T-cell (primary cell): ENCODE measurements at regions not wholly inside any gene's neighbourhood (a gene's known extent, or its start where the extent isn't known, plus 50 kb on each side); places are given as distances from the start of the nearest gene placed in this dataset.

ENCODE experiments used
- ATAC-seq, 4 experiments: fragments of 200-7000 bp in 3 of 4; fragments of 150-1000 bp in 1 of 4; cut with Tn5 transposase; replicated peaks in 1 of 4; 1 replicate in 3 of 4; 2 replicates in 1 of 4; pipeline ENCODE4 v1.10.0; 2021; ENCODE audit warnings: moderate library complexity in 3 of 4, mild to moderate bottlenecking in 2 of 4, moderate number of reproducible peaks in 1 of 4
- CTCF ChIA-PET, 2 donors: fragments of 300-600 bp; sonication (Branson Sonifier 250); formaldehyde crosslinking; loops; one replicate each; lab custom pipeline; 2022; ENCODE audit warnings: antibody characterized with exemption in 2 of 2; lab: Charles Lee
- POLR2A ChIA-PET, 2 donors: fragments of 300-600 bp; sonication (Branson Sonifier 250); formaldehyde crosslinking; loops; one replicate each; lab custom pipeline; 2022; ENCODE audit warnings: antibody characterized with exemption in 2 of 2; lab: Charles Lee
- DNase-seq, 35 experiments: peaks; one replicate each; pipeline versions ENCODE4 v3.0.0 to v3.0.0-alpha.2; 2013 to 2023
- H3K27ac ChIP-seq: one replicate; pipeline ENCODE4 v1.5.1; 2013; ENCODE audit warnings: low read length
- H3K27me3 ChIP-seq, 2 experiments: replicated peaks in 1 of 2; 1 replicate in 1 of 2; 2 replicates in 1 of 2; pipeline versions ENCODE4 v1.6.1 to v1.7.0; 2013; ENCODE audit warnings: low read length in 1 of 2, mixed read lengths in 1 of 2; ENCODE audit not compliant: control insufficient read depth in 2 of 2, insufficient read depth in 2 of 2; ENCODE audit errors: extremely low read depth in 1 of 2
- H3K36me3 ChIP-seq, 2 donors: 1 replicate in 1 of 2; 2 replicates in 1 of 2; pipeline versions ENCODE4 v1.6.1 to v1.7.0; 2013; ENCODE audit warnings: low read length in 1 of 2; ENCODE audit not compliant: control insufficient read depth in 2 of 2, insufficient read depth in 1 of 2; ENCODE audit errors: extremely low read depth in 1 of 2
- H3K4me1 ChIP-seq, 2 experiments: 1 replicate in 1 of 2; 2 replicates in 1 of 2; pipeline versions ENCODE4 v1.6.1 to v1.7.0; 2013; ENCODE audit warnings: low read length in 2 of 2, mixed read lengths in 1 of 2; ENCODE audit not compliant: insufficient read depth in 2 of 2, control insufficient read depth in 1 of 2; ENCODE audit errors: extremely low read depth in 1 of 2
- H3K4me3 ChIP-seq, 2 donors: 1 replicate in 1 of 2; 2 replicates in 1 of 2; pipeline versions ENCODE4 v1.5.1 to v1.7.0; 2013; ENCODE audit warnings: mild to moderate bottlenecking in 2 of 2, low read length in 1 of 2, moderate library complexity in 1 of 2; ENCODE audit not compliant: control insufficient read depth in 1 of 2; ENCODE audit errors: extremely low read depth in 1 of 2
- H3K9me3 ChIP-seq: 2 replicates; pipeline ENCODE4 v1.7.0; 2013
- H3K27ac Mint-ChIP-seq, 2 donors: one replicate each; pipeline ENCODE4 v1.8.0; 2020 to 2021; ENCODE audit warnings: mild to moderate bottlenecking in 2 of 2, mixed read lengths in 2 of 2
- H3K27me3 Mint-ChIP-seq, 2 donors: one replicate each; pipeline ENCODE4 v1.8.0; 2021 to 2022; ENCODE audit warnings: mixed read lengths in 2 of 2
- H3K36me3 Mint-ChIP-seq: one replicate; pipeline ENCODE4 v1.8.0; 2021; ENCODE audit warnings: mixed read lengths
- H3K4me1 Mint-ChIP-seq, 3 donors: one replicate each; pipeline ENCODE4 v1.8.0; 2020 to 2022; ENCODE audit warnings: mixed read lengths in 3 of 3, mild to moderate bottlenecking in 1 of 3
- H3K4me3 Mint-ChIP-seq, 3 donors: one replicate each; pipeline ENCODE4 v1.8.0; 2020 to 2022; ENCODE audit warnings: mild to moderate bottlenecking in 3 of 3, mixed read lengths in 3 of 3, moderate library complexity in 3 of 3
- H3K9me3 Mint-ChIP-seq, 3 donors: one replicate each; pipeline ENCODE4 v1.8.0; 2020 to 2022; ENCODE audit warnings: mixed read lengths in 3 of 3
- WGBS: methylation state at CpG from one replicate; pipeline ENCODE4 v1.1.5; 2013; ENCODE audit warnings: missing lambda C conversion rate; ENCODE audit not compliant: insufficient coverage; 5-methylcytosine and 5-hydroxymethylcytosine counted together

DNA sequence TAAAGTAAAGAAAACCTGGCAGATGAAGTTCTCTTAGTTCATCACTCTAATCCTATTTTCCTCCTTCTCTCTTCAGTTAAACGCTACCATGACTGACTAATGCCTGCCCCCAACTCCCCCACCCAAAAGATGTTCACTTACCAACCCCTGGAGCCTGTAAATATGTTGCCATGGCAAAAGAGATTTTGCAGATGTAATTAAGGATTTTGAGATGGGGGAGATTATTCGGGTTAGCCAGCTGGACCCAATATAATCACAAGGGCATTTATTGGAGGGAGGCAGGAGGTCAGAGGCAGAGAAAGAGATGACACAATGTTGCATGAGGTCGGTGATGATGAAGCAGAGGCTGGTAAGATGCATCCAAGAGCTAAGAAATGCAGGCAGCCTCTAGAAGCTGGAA is 69.3 kb upstream of the PPP2R5A start:
- ChIA-PET POLR2A (no interaction called here), CTCF (no interaction called here)
- Histone ChIP-seq H3K9me3 (no peaks in the 10 kb centered on the region), H3K27ac (no peak overlapping the region), H3K4me1 (peaks cover 0 to 3% of the 10 kb centered on the region in 2 experiments), H3K27me3 (no peaks in the 10 kb centered on the region), H3K36me3 (no peaks in the 10 kb centered on the region), H3K4me3 (no peak overlapping the region)
- Mint-ChIP-seq H3K27me3 (peaks cover 0 to 9% of the 10 kb centered on the region in 2 donors), H3K27ac (no peak overlapping the region), H3K4me3 (no peak overlapping the region), H3K4me1 (peaks cover 8 to 21% (median 9%) of the 10 kb centered on the region in 3 donors), H3K36me3 (no peaks in the 10 kb centered on the region), H3K9me3 (no peaks in the 10 kb centered on the region)
- WGBS, result 94% methylated on average over 2 of the region's 3 CpGs
- DNase-seq (no peak), ATAC-seq (no peak)

GRCh38 chr1:212217633-212218032 is 67.6 kb upstream of the PPP2R5A start:
- Mint-ChIP-seq H3K36me3 (no peaks in the 10 kb centered on the region), H3K27ac (no peak overlapping the region), H3K9me3 (no peaks in the 10 kb centered on the region), H3K27me3 (peaks cover 0 to 9% of the 10 kb centered on the region in 2 donors), H3K4me1 (peaks cover 8 to 21% (median 9%) of the 10 kb centered on the region in 3 donors), H3K4me3 (no peak overlapping the region)
- ATAC-seq (no peak), DNase-seq (no peak)
- Histone ChIP-seq H3K36me3 (no peaks in the 10 kb centered on the region), H3K27ac (no peak overlapping the region), H3K4me3 (no peak overlapping the region), H3K4me1 (peaks cover 0 to 3% of the 10 kb centered on the region in 2 experiments), H3K27me3 (no peaks in the 10 kb centered on the region), H3K9me3 (no peaks in the 10 kb centered on the region)
- ChIA-PET CTCF (no interaction called here), POLR2A (no interaction called here)
- 100% methylated on average over 1 of the region's 3 CpGs for whole genome bisulfite sequencing

- ChIA-PET POLR2A (no interaction called here), CTCF (no interaction called here)
- H3K36me3 Mint-ChIP-seq, result no peaks in the 10 kb centered on the region
- Histone ChIP-seq H3K27me3 (no peaks in the 10 kb centered on the region), H3K4me3 (no peak overlapping the region), H3K9me3 (no peaks in the 10 kb centered on the region), H3K36me3 (no peaks in the 10 kb centered on the region), H3K27ac (no peak overlapping the region), H3K4me1 (peaks cover 0 to 3% of the 10 kb centered on the region in 2 experiments)
- no peaks in the 10 kb centered on the region for H3K9me3 Mint-ChIP-seq
- no peak for DNase-seq
- H3K4me3 Mint-ChIP-seq, result no peak overlapping the region
- H3K27me3 Mint-ChIP-seq, result peaks cover 0 to 9% of the 10 kb centered on the region in 2 donors
- peaks cover 8 to 21% (median 9%) of the 10 kb centered on the region in 3 donors for H3K4me1 Mint-ChIP-seq
- no peak overlapping the region for H3K27ac Mint-ChIP-seq
- 72% methylated on average over 3 of the region's 4 CpGs for WGBS
- no peak for ATAC-seq
Observed at GRCh38 chr1:212218065-212218464, 67.1 kb upstream of the PPP2R5A start.

DNA sequence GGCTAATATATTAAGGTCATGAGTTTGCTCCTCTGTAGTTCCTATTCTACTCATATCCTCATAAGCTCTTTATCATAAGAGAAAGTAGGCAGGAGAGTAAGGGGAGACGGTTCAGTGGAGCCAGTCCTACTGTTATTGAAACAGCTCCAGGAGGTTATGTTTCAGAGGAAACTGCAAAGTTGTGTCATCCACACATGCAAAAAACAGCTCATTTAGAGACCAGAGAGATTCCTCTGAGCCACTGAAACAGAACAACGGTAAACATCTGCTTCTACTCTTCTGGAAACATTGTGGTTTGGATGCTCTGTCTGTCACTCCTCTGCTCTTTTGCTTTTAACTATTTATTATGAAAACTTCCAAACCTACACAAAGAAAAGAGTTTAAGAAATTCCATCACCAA is 66.3 kb upstream of the PPP2R5A start:
- Histone ChIP-seq H3K9me3 (no peaks in the 10 kb centered on the region), H3K27ac (no peak overlapping the region), H3K36me3 (no peaks in the 10 kb centered on the region), H3K4me3 (no peak overlapping the region), H3K4me1 (peaks cover 0 to 3% of the 10 kb centered on the region in 2 experiments), H3K27me3 (no peaks in the 10 kb centered on the region)
- H3K9me3 Mint-ChIP-seq, result no peaks in the 10 kb centered on the region
- H3K4me3 Mint-ChIP-seq, result no peak overlapping the region
- POLR2A ChIA-PET, result no interaction called here
- no peaks in the 10 kb centered on the region for H3K36me3 Mint-ChIP-seq
- no peak for DNase-seq
- ATAC-seq, result no peak
- H3K4me1 Mint-ChIP-seq, result peaks cover 9 to 24% (median 10%) of the 10 kb centered on the region in 3 donors
- H3K27ac Mint-ChIP-seq, result no peak overlapping the region
- CTCF ChIA-PET, result no interaction called here
- WGBS, result no CpG with 5 or more reads among the region's 2 CpGs
- peaks cover 0 to 9% of the 10 kb centered on the region in 2 donors for H3K27me3 Mint-ChIP-seq

- Histone ChIP-seq H3K4me1 (peaks cover 2 to 3% of the 10 kb centered on the region in 2 experiments), H3K27me3 (no peaks in the 10 kb centered on the region), H3K27ac (no peak overlapping the region), H3K4me3 (no peak overlapping the region), H3K9me3 (no peaks in the 10 kb centered on the region), H3K36me3 (no peaks in the 10 kb centered on the region)
- POLR2A ChIA-PET, result no interaction called here
- Mint-ChIP-seq H3K4me1 (peaks cover 17 to 27% (median 17%) of the 10 kb centered on the region in 3 donors), H3K27ac (no peak overlapping the region), H3K9me3 (no peaks in the 10 kb centered on the region), H3K27me3 (peaks cover 0 to 2% of the 10 kb centered on the region in 2 donors), H3K4me3 (no peak overlapping the region), H3K36me3 (no peaks in the 10 kb centered on the region)
- CTCF ChIA-PET, result no interaction called here
- WGBS, result 94% methylated on average over 2 of the region's 8 CpGs
- no peak for ATAC-seq
- DNase-seq, result no peak
Observed at GRCh38 chr1:212219679-212220463, 65.3 kb upstream of the PPP2R5A start.

GRCh38 chr1:212221801-212222200 is 63.4 kb upstream of the PPP2R5A start:
- no peak for ATAC-seq
- Mint-ChIP-seq H3K4me1 (peaks cover 35 to 41% (median 35%) of the 10 kb centered on the region in 3 donors), H3K36me3 (no peaks in the 10 kb centered on the region), H3K27me3 (no peaks in the 10 kb centered on the region), H3K27ac (no peak overlapping the region), H3K4me3 (no peak overlapping the region), H3K9me3 (no peaks in the 10 kb centered on the region)
- Histone ChIP-seq H3K27me3 (no peaks in the 10 kb centered on the region), H3K4me1 (peaks cover 13 to 19% of the 10 kb centered on the region in 2 experiments), H3K27ac (no peak overlapping the region), H3K9me3 (no peaks in the 10 kb centered on the region), H3K4me3 (no peak overlapping the region), H3K36me3 (no peaks in the 10 kb centered on the region)
- CTCF ChIA-PET, result no interaction called here
- DNase-seq, result no peak
- no CpG with 5 or more reads among the region's 1 CpG for WGBS
- POLR2A ChIA-PET, result interaction anchor here in 1 of 2 donors (0.5 kb wide), 1 partner anchor 14 kb away, joined by 3 read pairs; no protein-coding TSS in a partner anchor
